HepG2 (cell line): ENCODE measurements at regions not wholly inside any gene's neighbourhood (a gene's known extent, or its start where the extent isn't known, plus 50 kb on each side); places are given as distances from the start of the nearest gene placed in this dataset.

Experiments
- ATAC-seq: fragments of 200-7000 bp; cut with Tn5 transposase; 3 replicates; pipeline ENCODE4 v1.9.1; 2020; ENCODE audit warnings: mild to moderate bottlenecking, moderate library complexity
- BruUV-seq: library from RNA; stranded (reverse); fragments of 400-500 nt; replicated peaks from 2 replicates; lab custom pipeline; 2021; lab: Mats Ljungman, UMichigan
- CTCF ChIA-PET: fragments of 300-600 bp; formaldehyde crosslinking; extraction: SDS; loops from one replicate; lab custom pipeline; 2021; ENCODE audit warnings: low total read pairs, inconsistent platforms, low intra/inter-chr PET ratio; lab: Yijun Ruan, JAX
- POLR2A ChIA-PET: fragments of 350-600 bp; sonication (Branson Sonifier 250); formaldehyde crosslinking; loops from one replicate; lab custom pipeline; 2020; ENCODE audit warnings: antibody characterized with exemption, inconsistent platforms; lab: Yijun Ruan, JAX
- DNase-seq: peaks from one replicate; pipeline ENCODE4 v3.0.0-alpha.2; 2015; ENCODE audit warnings: low spot score
- FAIRE-seq: peaks from 3 replicates; lab custom pipeline; 2011; peaks lifted over from hg19 to GRCh38; lab: Jason Lieb, UNC
- H2AFZ ChIP-seq: one replicate; pipeline ENCODE4 v1.6.1; 2011; ENCODE audit warnings: low read length, inconsistent platforms
- H3K27ac ChIP-seq: fragments of 300-600 bp; 3 replicates; pipeline ENCODE4 v1.8.0; 2011; ENCODE audit warnings: mixed run types, mild to moderate bottlenecking, mixed read lengths, low read length, inconsistent platforms; ENCODE audit not compliant: insufficient read depth; ENCODE audit errors: extremely low read length
- H3K27me3 ChIP-seq, 2 experiments: fragments of 200-600 bp in 1 of 2; 2 replicates in 1 of 2; 3 replicates in 1 of 2; pipeline versions ENCODE4 v1.6.0 to v1.8.0; 2011; ENCODE audit warnings: low read length in 2 of 2, mild to moderate bottlenecking in 2 of 2, moderate library complexity in 2 of 2, inconsistent platforms in 1 of 2; ENCODE audit not compliant: insufficient read depth in 2 of 2, control insufficient read depth in 1 of 2
- H3K36me3 ChIP-seq, 2 experiments: fragments of 200-600 bp in 1 of 2; replicated peaks in 1 of 2; 2 replicates in 1 of 2; 3 replicates in 1 of 2; pipeline versions ENCODE4 v1.5.1 to v1.8.0; 2011; ENCODE audit warnings: low read length in 2 of 2, inconsistent platforms in 1 of 2; ENCODE audit not compliant: insufficient read depth in 2 of 2, control insufficient read depth in 1 of 2
- H3K4me1 ChIP-seq: 2 replicates; pipeline ENCODE4 v1.5.1; 2012; ENCODE audit warnings: low read length, inconsistent platforms; ENCODE audit not compliant: insufficient read depth
- H3K4me2 ChIP-seq: 2 replicates; pipeline ENCODE4 v1.6.0; 2011; ENCODE audit warnings: low read depth, low read length, inconsistent platforms
- H3K4me3 ChIP-seq, 3 experiments: fragments of 200-600 bp in 1 of 3; sonication (generic), shearing (Covaris generic) in 1 of 3; replicated peaks in 1 of 3; 2 replicates each; pipeline ENCODE4 v1.5.1; 2011 to 2016; ENCODE audit warnings: low read length in 3 of 3, inconsistent platforms in 2 of 3, low read depth in 2 of 3, mild to moderate bottlenecking in 2 of 3, control low read depth in 1 of 3, mixed read lengths in 1 of 3; ENCODE audit not compliant: insufficient read depth in 1 of 3
- H3K79me2 ChIP-seq: one replicate; pipeline ENCODE4 v1.6.1; 2011; ENCODE audit warnings: low read length, inconsistent platforms; ENCODE audit not compliant: insufficient read depth
- H3K9ac ChIP-seq: 2 replicates; pipeline ENCODE4 v1.6.0; 2011; ENCODE audit warnings: mild to moderate bottlenecking, low read depth, low read length, inconsistent platforms; ENCODE audit not compliant: insufficient read depth
- H3K9me3 ChIP-seq: 2 replicates; pipeline ENCODE4 v1.5.1; 2012; ENCODE audit warnings: mild to moderate bottlenecking, low read length
- H4K20me1 ChIP-seq: 2 replicates; pipeline ENCODE4 v1.6.0; 2011; ENCODE audit warnings: inconsistent platforms, mild to moderate bottlenecking, low read length, moderate library complexity; ENCODE audit not compliant: insufficient read depth
- CENPT ChIP-seq: sonication (generic); formaldehyde crosslinking; IDR thresholded peaks from 2 replicates; pipeline ENCODE4 v1.8.0; 2022; ENCODE audit warnings: low read depth, mild to moderate bottlenecking, moderate library complexity, missing genetic modification reagents
- CHD2 ChIP-seq: IDR thresholded peaks from 2 replicates; pipeline ENCODE4 v1.6.1; 2011; ENCODE audit warnings: low read depth, low read length, improper control_type of control experiment
- EEA1 ChIP-seq: sonication (generic); formaldehyde crosslinking; IDR thresholded peaks from 2 replicates; pipeline ENCODE4 v1.5.1; 2020; ENCODE audit warnings: mild to moderate bottlenecking, missing genetic modification reagents, borderline replicate concordance
- ESRRA ChIP-seq: sonication (generic); formaldehyde crosslinking; IDR thresholded peaks from 2 replicates; pipeline ENCODE4 v1.5.1; 2020; ENCODE audit warnings: mild to moderate bottlenecking, low read depth, missing genetic modification reagents
- KDM3A ChIP-seq: IDR thresholded peaks from 2 replicates; pipeline ENCODE4 v1.6.1; 2018; ENCODE audit warnings: low read depth, missing compliant biosample characterization
- PAX8 ChIP-seq: sonication (generic); formaldehyde crosslinking; IDR thresholded peaks from 2 replicates; pipeline ENCODE4 v1.8.0; 2022; ENCODE audit warnings: mild to moderate bottlenecking, missing genetic modification reagents, borderline replicate concordance
- RFXANK ChIP-seq: IDR thresholded peaks from 2 replicates; pipeline ENCODE4 v1.6.1; 2016
- SIX4 ChIP-seq: sonication (generic); formaldehyde crosslinking; IDR thresholded peaks from 2 replicates; pipeline ENCODE4 v1.4.0; 2020; ENCODE audit warnings: missing genetic modification reagents
- ZBTB2 ChIP-seq: sonication (generic); formaldehyde crosslinking; IDR thresholded peaks from 2 replicates; pipeline ENCODE4 v1.8.0; 2022; ENCODE audit warnings: low read depth, missing genetic modification reagents
- ZBTB21 ChIP-seq: sonication (generic); formaldehyde crosslinking; IDR thresholded peaks from 2 replicates; pipeline ENCODE4 v1.4.0; 2020; ENCODE audit warnings: missing genetic modification reagents
- ZBTB8A ChIP-seq: sonication (generic); formaldehyde crosslinking; IDR thresholded peaks from 2 replicates; pipeline ENCODE4 v1.4.0; 2020; ENCODE audit warnings: mild to moderate bottlenecking, low read depth, missing genetic modification reagents, borderline replicate concordance
- ZNF180 ChIP-seq: sonication (generic); formaldehyde crosslinking; IDR thresholded peaks from 2 replicates; pipeline ENCODE4 v1.4.0; 2020; ENCODE audit warnings: low read depth, missing genetic modification reagents, borderline replicate concordance
- ZNF317 ChIP-seq: sonication (generic); formaldehyde crosslinking; IDR thresholded peaks from 2 replicates; pipeline ENCODE4 v1.5.0; 2020; ENCODE audit warnings: mild to moderate bottlenecking, missing genetic modification reagents
- ZNF441 ChIP-seq: sonication (generic); formaldehyde crosslinking; IDR thresholded peaks from 2 replicates; pipeline ENCODE4 v1.7.0; 2021; ENCODE audit warnings: missing genetic modification reagents, borderline replicate concordance
- ZNF446 ChIP-seq: sonication (generic); formaldehyde crosslinking; IDR thresholded peaks from 2 replicates; pipeline ENCODE4 v1.5.0; 2020; ENCODE audit warnings: mild to moderate bottlenecking, missing genetic modification reagents
- ZNF496 ChIP-seq: sonication (generic); formaldehyde crosslinking; IDR thresholded peaks from 2 replicates; pipeline ENCODE4 v1.8.1; 2023; ENCODE audit warnings: mild to moderate bottlenecking, moderate library complexity, missing genetic modification reagents; ENCODE audit not compliant: insufficient replicate concordance
- ZNF513 ChIP-seq: sonication (generic); formaldehyde crosslinking; conservative IDR thresholded peaks from 2 replicates; pipeline ENCODE4 v1.5.0; 2020; ENCODE audit warnings: missing genetic modification reagents
- ZNF564 ChIP-seq: sonication (generic); formaldehyde crosslinking; IDR thresholded peaks from 2 replicates; pipeline ENCODE4 v1.8.1; 2023; ENCODE audit warnings: mild to moderate bottlenecking, missing genetic modification reagents
- WGBS: methylation state at CpG from one replicate; pipeline ENCODE4 v1.1.6; 2017; ENCODE audit warnings: low lambda C conversion rate; 5-methylcytosine and 5-hydroxymethylcytosine counted together
- in situ Hi-C: cut with HindIII; loops from 2 replicates; pipeline ENCODE4 v1.10.0; 2017; ENCODE audit warnings: low pct_unique_long_range_greater_than_20kb; ENCODE audit not compliant: extremely low pct_ligation_motif_present
- intact Hi-C: fragments of 100-400 bp; cut with micrococcal nuclease; formaldehyde crosslinking; loops from one replicate; pipeline ENCODE4 v1.10.0; 2022; ENCODE audit not compliant: unreplicated experiment

- POLR2A ChIA-PET: no interaction called here
- 7% methylated on average over 4 of the region's 4 CpGs for WGBS
- Histone ChIP-seq H3K27me3 (peaks cover 0 to 5% of the 10 kb centered on the region in 2 experiments; a peak in 1 of 5 replicates), H3K9ac (no peak overlapping the region), H3K27ac (no peak overlapping the region), H3K4me1 (no peaks in the 10 kb centered on the region), H3K36me3 (no peaks in the 10 kb centered on the region), H2AFZ (no peak overlapping the region), H4K20me1 (no peaks in the 10 kb centered on the region), H3K4me3 (no peak overlapping the region), H3K9me3 (no peaks in the 10 kb centered on the region), H3K4me2 (no peak overlapping the region), H3K79me2 (no peaks in the 10 kb centered on the region)
- BruUV-seq: no TSS peak
- CTCF ChIA-PET: no interaction called here
- ATAC-seq (no peak), DNase-seq (no peak), FAIRE-seq (no peak)
- TF ChIP-seq ZNF564 (CRISPR knock-in tag) (no peak), ZBTB2 (no peak)
- intact Hi-C loops (no loop called here), in situ Hi-C loops (no loop called here)
Measured at GRCh38 chr5:174352681-174353080, 307.2 kb downstream of the NSG2 start.

- no peak overlapping the region for H3K9ac ChIP-seq
- no peaks in the 10 kb centered on the region for H3K79me2 ChIP-seq
- no peaks in the 10 kb centered on the region for H3K36me3 ChIP-seq
- H3K27me3 ChIP-seq: no peaks in the 10 kb centered on the region
- in situ Hi-C loops: no loop called here
- no peak overlapping the region for H3K4me3 ChIP-seq
- H3K27ac ChIP-seq: no peak overlapping the region
- FAIRE-seq (no peak), DNase-seq (no peak), ATAC-seq (no peak)
- no peaks in the 10 kb centered on the region for H3K4me1 ChIP-seq
- intact Hi-C loops: no loop called here
- no peaks in the 10 kb centered on the region for H3K9me3 ChIP-seq
- 21% methylated on average over 5 of the region's 5 CpGs for WGBS
- no peaks in the 10 kb centered on the region for H4K20me1 ChIP-seq
- POLR2A ChIA-PET: no interaction called here
- no peak overlapping the region for H3K4me2 ChIP-seq
- H2AFZ ChIP-seq: no peak overlapping the region
- CTCF ChIA-PET: no interaction called here
- BruUV-seq: no TSS peak
- TF ChIP-seq CENPT (CRISPR knock-in tag): no peak
- no peak for TF ChIP-seq RFXANK (CRISPR knock-in tag)
- TF ChIP-seq SIX4: no peak
- no peak for TF ChIP-seq ZNF180 (CRISPR knock-in tag)
- TF ChIP-seq ZBTB21 (CRISPR knock-in tag): no peak
- TF ChIP-seq ESRRA (CRISPR knock-in tag): no peak
- no peak for TF ChIP-seq ZBTB8A (CRISPR knock-in tag)
- TF ChIP-seq PAX8 (CRISPR knock-in tag): no peak
- no peak for TF ChIP-seq ZNF513 (CRISPR knock-in tag)
- TF ChIP-seq CHD2: no peak
- no peak for TF ChIP-seq KDM3A (CRISPR knock-in tag)
- no peak for TF ChIP-seq ZNF441 (CRISPR knock-in tag)
- TF ChIP-seq ZNF446: no peak
- TF ChIP-seq EEA1 (CRISPR knock-in tag): no peak
- TF ChIP-seq ZNF317: no peak
- TF ChIP-seq ZNF496: no peak
Measured at GRCh38 chr5:174354571-174354970, 309.1 kb downstream of the NSG2 start.
